GM19239 (cell line): ENCODE measurements at regions not wholly inside any gene's neighbourhood (a gene's known extent, or its start where the extent isn't known, plus 50 kb on each side); places are given as distances from the start of the nearest gene placed in this dataset.

Experiments used
- DNase-seq: peaks from one replicate; pipeline ENCODE4 v3.0.0; 2011; ENCODE audit warnings: low spot score; ENCODE audit not compliant: insufficient read length
- FAIRE-seq: peaks from 2 replicates; lab custom pipeline; 2011; peaks lifted over from hg19 to GRCh38; lab: Jason Lieb, UNC

- FAIRE-seq, result no peak
- no peak for DNase-seq
Observed at GRCh38 chr10:10292501-10292900, 725.2 kb upstream of the CELF2 start.

DNA sequence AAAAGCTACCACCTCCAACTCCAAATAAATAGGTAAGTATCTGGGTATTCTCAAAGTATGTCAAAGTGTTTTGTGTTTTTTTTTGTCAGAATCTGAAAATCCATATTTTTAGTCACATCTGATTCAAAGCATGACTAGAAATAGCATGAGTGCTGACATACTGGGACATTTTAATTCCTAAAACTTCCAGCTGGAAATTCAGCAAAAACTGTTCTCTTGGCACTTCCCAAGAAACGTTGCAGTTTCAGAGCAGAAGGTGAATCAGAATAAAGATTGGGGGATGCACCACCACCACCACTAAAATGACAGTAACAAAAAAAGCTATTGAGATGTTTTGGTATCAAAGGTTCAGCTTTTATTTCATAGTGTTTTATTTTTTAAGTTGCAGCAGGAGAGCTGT lies 724.6 kb upstream of the CELF2 start:
- no peak for FAIRE-seq
- DNase-seq, result no peak

DNA sequence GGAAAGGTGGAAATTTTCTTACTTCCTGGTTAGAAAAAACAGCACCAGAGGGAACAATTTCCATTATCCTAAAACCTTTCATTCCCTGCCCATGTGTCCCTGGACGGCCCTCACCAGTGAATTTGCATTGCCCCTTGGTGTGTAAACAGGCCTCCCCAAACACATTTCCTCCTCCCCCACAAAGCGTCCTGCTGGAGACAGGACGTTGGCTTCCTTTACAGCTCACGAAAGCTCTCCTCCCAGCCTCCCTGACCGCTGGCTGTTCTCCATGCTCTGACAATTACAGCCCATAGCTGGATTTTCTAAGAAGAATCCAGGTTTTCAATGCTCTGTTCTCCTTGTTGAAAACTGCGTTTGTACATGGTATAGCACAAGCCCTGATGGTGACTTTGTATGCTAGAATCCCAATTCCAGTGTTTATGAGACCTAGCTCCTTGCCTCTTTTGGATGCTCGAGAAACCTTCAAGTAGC lies 724.2 kb upstream of the CELF2 start:
- no peak for DNase-seq
- FAIRE-seq, result no peak

GRCh38 chr10:10294184-10294880 lies 723.3 kb upstream of the CELF2 start:
- DNase-seq (no peak), FAIRE-seq (no peak)

DNA sequence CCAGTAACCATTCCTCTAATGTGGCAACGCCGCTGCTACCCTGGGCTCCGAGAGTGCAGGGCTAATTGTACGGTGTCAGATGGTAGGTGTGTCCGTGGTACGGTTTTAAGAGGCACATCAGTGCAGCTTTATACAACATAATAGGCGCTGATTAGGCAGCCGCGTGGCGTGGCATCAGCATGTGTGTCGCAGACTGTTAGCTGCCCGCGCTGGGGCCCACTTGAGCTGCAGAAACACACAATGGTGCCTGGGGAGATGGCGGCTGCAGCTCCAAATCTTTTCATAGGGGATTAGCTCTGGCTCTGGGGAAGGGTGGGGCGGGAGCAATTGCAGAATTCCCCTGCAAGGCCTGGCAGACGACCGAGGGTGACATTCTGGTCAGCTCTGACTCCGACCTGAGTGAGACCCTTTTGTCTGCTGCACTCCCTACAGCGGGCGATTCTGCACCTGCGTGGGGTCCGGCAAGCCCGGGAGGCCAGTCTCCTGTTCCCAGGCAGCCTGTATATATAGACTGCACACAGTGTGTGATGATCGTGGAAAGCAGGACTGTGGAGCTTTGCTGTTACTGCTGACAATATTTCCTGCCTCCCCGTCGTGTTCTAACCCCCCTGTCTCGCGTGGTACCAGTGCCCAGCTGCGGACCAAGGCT lies 722.7 kb upstream of the CELF2 start:
- DNase-seq, result no peak

GRCh38 chr10:10295537-10295936 lies 722.1 kb upstream of the CELF2 start:
- no peak for FAIRE-seq
- DNase-seq, result no peak

More for the DNA sequence above, 722.7 kb upstream of the CELF2 start:
- FAIRE-seq, result no peak

DNA sequence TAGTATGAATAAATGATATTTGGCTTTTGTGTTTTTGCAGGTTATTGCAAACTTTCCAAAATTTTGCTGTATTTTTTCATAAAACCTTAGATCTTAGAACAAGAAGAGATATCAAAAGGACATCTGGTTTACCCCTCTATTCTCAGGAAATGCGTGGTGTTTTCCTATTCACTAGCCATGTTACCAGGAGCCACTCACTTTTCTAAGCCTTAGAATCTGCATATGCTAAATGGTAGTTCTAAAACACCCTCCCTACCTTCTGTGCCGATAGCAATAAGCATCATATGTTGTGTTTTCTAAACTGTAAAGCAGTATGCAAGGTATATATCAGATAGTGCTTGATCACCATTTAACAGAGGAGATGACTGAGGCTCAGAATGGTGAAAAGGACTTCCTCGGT lies 715.0 kb upstream of the CELF2 start:
- DNase-seq, result no peak
- FAIRE-seq, result no peak

DNA sequence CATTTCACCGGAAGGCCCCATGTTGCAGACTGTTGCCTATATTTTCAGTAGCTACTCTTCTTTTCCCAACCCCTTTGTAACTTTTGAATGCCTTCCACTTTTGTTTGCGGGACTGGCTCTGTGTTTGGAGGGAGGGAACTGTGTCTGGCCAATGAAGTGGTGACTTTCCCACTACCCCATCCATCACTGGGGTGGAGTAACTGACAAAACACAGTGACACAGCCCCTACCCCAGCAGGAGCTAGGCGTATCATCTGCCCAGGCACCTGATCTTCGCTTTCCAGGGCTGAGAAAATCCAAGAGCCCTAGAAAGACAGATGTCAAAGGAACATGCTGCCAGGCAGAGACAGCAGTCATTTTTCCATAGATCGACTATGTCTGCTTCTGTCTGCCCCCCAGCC lies 710.6 kb upstream of the CELF2 start:
- FAIRE-seq (no peak), DNase-seq (no peak)

- no peak for DNase-seq
- FAIRE-seq, result no peak
Observed at GRCh38 chr10:10307551-10307950, 710.1 kb upstream of the CELF2 start.

DNA sequence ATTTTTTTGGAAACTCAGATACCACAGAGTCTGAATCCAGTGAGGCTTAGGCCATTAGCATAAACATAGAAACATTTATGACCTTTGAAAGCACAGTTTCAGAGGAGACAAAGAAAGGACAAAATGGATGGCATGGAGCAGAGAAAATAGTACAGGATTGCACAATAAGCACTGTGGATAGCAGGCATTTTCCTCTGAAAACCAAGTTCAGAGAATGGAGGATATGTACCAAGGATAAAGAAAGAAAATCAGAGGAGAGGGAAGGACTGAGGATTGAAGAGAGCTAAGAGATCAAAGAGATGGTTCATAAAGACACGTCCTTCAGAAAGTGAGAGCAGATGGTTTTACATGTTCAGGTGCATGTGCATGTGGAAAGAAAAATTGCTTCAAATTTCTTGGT lies 707.2 kb upstream of the CELF2 start:
- no peak for DNase-seq
- FAIRE-seq, result no peak

DNA sequence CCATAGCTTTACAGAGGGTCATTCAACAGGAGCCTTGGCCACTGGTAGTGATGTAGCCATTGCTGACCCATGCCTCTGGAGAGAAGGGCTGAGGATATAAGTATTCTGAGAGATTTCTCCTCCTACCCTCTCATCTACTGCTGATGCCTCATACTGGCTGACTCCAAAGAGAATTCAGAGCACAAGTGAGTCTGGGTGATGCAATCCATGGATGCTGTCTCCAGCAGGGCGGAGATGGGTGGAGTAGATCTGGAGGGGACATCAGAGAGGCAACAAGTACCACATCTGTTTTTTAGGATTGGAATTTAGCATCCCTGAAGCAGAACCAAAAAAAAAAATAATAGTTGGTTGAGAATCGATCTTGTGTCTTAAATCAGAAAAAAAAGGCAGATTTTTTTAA lies 705.7 kb upstream of the CELF2 start:
- FAIRE-seq (no peak), DNase-seq (no peak)

GRCh38 chr10:10313149-10313835 lies 704.4 kb upstream of the CELF2 start:
- no peak for FAIRE-seq
- no peak for DNase-seq

DNA sequence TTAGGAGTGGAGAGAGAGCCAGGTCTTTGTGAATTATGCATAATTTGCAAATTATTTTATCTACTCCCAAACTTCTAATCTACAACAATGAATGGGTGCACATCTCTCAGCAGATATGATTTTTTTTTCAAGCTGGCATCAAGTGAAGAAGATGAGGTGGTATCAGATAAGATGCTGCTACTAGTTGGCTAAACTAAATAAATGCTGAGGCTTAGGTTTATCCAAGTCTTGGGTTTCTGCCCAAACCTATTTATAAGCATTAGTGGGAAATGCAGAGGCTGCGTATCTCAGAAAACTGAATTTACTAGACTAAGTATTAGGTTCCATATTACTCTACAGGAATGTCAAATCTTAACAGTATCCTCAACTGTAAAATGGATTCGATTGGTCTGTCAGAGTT lies 703.0 kb upstream of the CELF2 start:
- FAIRE-seq (no peak), DNase-seq (no peak)

DNA sequence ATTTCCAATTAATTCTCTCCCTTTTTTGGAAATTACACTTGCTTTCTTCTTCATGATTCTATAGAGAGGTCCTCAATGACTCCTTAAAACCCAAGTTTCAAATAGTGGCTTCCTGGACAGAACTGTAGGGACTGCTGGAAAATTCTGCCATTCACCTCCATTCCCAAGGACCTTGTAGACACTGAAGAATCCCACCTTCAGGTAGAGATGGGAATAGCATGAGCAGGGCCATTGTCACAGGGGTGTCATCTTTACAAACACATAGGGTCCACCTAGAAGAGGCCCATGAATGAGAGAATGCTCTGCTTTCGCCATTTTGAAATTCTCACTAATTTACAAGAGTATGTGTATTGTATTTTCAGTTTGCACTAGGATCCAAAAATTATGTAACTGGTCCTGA lies 701.7 kb upstream of the CELF2 start:
- no peak for DNase-seq
- FAIRE-seq, result no peak

DNA sequence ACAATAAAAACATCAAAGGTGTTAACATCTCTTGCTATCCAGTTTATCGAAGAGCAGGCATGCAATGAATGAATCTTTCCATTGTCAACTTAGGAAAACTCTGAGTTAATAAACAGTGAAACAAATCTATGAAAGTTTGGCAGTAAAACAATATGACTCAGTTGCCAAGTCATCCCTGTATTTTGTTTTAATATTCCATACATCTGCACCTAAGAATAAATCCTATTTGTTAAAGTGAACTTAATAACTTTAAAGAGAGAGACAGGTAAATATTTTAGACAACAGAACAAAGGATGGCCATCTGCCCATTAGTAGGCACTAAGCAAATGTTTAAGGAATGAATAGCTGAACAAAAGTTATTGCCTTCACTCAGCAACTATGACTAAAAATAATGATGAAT lies 700.5 kb upstream of the CELF2 start:
- no peak for FAIRE-seq

DNA sequence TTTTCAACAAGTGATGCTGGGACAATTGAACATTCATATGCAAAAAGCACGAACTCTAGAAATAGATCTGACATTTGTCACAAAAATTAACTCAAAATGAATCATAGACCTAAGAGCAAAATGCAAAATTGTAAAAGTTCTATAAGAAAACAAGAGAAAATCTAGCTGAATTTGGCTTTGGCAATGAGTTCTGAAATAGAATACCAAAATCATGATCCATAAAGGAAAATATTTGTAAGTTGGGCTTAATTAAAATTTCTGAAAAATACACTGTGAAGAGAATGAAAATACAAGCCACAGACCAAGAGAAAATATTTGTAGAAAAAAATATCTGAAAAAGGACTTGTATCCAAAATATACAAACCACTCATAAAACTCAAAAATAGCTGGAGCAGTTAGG lies 698.8 kb upstream of the CELF2 start:
- FAIRE-seq, result no peak
- DNase-seq, result no peak

More for the DNA sequence above, 700.5 kb upstream of the CELF2 start:
- DNase-seq, result no peak

- FAIRE-seq (no peak), DNase-seq (no peak)
Observed at GRCh38 chr10:10320956-10321355, 696.7 kb upstream of the CELF2 start.

DNA sequence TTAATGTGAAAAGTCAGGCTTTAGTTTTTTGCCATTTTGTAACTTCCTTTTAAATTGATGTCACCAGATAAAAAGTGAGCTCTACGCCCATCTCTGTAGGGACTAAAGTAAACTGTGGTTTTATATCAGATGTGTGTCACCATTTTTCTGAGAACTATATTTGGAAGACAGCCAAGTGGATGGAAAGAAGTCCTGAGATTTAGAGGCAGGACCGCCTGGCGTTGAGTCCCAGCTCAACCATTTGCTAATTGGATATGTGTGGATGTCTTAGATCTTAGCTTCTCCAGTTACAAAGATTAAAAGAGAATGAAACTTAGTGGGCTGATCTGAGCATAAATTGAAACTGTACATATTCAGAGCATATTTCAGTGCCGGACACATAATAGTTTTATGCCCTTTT lies 691.6 kb upstream of the CELF2 start:
- DNase-seq (no peak), FAIRE-seq (no peak)

DNA sequence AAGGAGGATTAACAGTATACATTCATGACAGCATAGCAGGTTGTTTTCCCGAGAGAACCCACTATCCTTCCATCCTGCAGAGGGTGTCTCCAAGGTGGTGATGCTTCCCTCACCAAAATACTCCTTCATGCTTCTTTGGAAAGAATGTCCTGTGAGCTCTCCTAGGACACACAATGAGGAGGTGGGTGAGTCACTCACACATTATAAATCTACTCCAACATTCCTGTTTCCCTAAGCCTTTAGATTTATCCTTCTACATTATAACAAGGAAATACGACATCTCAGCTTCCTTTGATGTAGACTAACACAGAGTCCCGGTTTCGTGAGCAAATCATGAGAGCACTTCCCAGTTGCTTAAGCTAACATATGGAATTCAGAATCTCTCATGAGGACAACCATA lies 689.7 kb upstream of the CELF2 start:
- no peak for FAIRE-seq

GRCh38 chr10:10330418-10330817 lies 687.3 kb upstream of the CELF2 start:
- no peak for DNase-seq
- FAIRE-seq, result no peak

More for the DNA sequence above, 689.7 kb upstream of the CELF2 start:
- DNase-seq, result no peak

DNA sequence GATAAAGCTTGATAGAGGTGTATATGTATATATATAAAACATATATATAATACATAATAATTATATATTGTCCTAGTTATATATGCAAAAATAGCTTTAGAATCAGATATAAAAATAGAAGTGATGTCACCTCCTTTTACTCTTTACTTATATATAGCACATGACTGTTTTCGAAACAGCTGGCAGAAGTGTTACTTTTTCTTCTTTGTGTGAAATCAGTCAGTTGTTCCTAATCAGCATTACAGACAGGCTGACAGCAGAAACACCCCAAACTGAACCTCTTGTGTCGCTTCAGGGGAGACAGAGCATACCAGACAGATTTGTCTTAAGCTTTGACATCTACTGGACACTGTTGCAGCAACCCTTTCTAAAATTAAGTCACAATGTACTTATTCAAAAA lies 684.9 kb upstream of the CELF2 start:
- no peak for FAIRE-seq

More for the DNA sequence above, 684.9 kb upstream of the CELF2 start:
- DNase-seq, result no peak
